GM21825 (cell line): ENCODE measurements at regions not wholly inside any gene's neighbourhood (a gene's known extent, or its start where the extent isn't known, plus 50 kb on each side); places are given as distances from the start of the nearest gene placed in this dataset.

ENCODE experiments used
- ATAC-seq: cut with Tn5 transposase; IDR thresholded peaks from one replicate; pipeline ENCODE4 v1.9.1; 2021; ENCODE audit warnings: mild to moderate bottlenecking, moderate library complexity; ENCODE audit not compliant: unreplicated experiment

DNA sequence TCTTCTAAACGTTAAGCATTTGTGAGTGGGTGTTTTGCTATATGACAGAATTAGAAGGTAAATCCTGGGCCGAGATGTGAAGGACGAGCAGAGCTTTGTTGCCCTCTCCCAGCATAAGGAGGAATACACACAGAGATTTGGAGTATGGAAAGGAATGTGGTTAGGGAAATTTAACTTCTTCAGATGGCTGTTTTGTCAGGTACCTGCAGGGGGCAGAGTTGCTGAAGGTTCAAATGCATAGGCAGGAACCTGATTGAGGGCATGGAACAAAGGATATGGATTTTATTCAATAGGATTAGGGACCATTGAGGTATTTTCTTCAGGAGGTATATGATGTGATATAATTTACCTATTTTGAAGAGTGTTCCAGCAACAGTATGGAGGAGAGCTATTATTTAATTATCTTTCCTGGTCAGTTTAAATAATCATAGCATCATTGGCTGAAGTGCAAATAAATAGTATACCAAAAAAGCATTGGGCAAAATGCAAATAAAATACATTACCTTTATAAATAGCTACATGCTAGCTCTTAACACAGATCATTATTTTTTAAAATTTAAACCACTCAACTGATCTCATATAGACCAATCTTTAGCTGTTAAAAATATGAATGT lies 143.6 kb downstream of the SLIT2 start:
- no peak for ATAC-seq

DNA sequence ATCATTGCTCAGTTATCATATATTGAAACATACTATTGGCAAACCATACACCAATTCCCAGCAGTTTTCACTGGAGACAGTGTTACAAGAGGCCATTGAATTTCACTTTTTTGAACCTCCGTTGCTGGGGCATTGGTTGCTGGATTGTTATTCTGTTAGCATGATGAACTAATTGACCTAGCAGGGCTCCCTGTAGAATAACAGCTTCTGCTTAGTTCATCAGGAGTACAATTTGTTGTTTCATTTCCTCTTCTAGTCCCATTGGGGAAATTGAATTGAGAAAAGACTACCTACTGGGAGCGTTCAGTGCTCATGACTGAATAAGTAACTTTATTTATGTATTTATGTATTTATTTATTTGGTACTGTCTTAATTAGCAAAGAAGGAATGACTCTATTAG lies 151.6 kb downstream of the SLIT2 start:
- ATAC-seq = no peak

DNA sequence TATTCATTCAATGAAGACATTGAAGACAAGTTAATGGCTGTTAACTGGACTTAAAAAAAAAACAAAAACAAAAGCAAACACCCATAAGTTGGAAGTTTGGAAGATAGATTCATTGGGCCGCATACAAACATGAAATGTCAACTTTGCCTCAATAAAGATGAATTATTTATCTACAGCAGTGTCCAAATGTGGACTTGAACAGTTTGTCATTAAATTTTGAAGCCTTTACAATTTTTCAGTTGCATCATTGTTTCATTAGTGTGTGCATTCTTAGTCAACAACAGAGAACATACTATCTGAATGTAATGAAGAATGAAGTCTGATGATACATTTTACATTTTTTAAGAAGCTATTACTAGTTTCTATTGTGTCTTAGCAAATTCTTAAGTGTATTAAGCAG lies 152.1 kb downstream of the SLIT2 start:
- ATAC-seq = no peak

DNA sequence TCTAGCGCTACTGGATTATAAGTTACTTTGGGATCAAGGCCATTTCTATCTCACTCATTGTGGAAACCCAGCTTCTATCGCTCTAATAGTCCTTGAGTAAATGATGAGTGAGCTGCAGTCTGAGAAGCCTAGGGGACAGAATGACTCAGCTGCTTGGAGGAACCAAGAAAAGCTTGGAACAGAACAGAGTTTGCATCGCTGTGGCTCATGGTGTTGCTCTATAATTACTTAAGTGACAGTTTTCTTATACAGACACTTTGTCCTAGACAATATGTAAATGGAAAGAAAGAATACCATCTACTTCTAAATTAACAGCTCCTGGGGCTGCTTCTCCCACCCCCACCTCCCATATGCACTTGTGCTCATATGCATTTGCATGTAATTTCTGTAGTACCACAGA lies 156.9 kb downstream of the SLIT2 start:
- ATAC-seq = no peak

DNA sequence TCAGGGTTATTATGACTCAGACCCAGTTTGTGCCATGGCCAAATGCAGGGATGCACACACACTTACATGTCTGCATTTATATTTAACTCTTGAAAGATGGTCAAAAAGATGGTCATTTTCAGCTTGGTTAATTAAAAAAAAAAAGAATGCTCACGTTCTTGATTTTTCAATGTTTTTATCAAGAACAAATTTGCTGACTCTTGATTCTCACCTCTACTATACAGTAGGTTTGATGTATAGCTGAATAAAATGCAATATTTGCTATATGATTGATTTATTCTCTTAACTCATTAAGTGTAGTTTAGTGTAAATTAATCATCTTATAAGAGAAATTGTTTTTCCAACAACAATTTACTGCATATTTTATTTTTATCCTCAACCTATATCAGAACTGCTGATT lies 160.4 kb downstream of the SLIT2 start:
- no peak for ATAC-seq

DNA sequence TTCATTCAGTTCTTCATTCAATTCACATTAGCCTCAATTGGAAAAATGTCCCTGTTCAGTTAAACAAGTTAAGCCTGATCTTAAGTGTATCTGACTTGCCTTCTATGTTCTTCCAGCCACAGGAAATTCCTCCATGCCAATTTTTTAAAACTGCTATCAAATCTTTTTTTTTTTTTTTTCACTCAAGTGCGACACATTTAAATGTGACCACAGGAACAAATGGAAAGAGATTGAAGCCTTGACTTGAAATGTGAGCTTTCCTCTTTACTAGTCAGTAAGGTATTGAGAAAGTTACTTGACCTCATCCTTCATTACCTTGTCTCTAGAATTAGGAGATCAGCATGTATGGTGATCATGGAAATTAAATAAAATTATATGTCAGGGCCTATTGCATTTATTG lies 165.1 kb downstream of the SLIT2 start:
- ATAC-seq = no peak

DNA sequence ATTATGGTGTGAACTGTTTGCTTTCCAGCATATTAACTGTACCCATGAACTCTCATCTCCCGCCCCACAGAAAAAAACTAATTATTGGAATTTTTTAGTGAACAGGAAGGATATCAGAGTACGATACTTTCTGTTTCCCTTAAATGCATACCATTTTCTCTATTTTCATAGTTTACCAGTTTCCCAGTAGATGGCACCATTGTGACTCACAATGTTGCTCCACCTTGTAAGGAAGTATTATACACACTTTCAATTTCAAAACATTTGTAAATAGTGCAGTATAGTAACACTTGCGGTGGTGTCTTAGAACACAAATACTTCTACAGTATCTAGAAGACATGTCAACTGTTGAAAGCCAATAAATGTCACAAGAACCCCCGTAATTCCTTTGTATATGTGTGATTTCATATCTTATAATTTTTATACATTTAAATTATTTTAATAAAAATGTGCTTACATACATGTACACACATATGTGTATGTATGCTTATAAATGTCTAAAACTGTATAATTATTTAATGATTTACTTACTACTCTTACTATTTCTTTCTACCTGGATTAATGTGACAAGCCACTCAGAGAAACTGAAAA lies 167.3 kb downstream of the SLIT2 start:
- ATAC-seq = peak; percentile 98

DNA sequence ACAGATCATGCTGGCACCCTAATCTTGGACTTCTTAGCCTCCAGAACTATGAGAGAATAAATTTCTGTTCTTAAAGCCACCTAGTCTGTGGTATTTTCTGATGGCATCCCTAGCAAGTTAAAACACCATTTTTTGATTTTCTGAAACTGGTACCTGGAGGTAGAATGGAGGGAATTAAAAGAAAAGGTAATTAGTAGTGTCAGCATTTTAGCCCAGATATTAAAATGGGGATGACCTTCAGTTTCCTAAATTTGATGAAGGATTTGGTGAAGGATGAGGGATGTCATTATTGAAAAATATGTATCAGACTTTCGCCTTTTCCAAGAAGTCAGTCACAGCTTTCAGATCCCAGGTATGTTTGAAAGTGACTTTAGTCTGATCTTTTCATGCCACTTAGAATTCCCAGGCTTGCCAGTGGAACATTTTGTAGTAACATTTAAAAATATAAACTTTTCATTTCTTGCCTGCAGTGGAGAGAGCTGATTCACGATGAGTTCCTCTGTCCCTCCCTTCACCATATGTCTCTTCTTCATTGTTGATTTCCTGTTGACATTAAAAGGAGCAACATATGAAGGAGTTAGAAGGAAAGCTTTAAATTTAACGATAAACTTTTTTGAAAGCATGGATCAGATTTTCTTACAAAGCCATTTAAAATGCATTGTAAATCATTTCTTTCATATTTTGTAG lies 169.4 kb downstream of the SLIT2 start:
- no peak for ATAC-seq

DNA sequence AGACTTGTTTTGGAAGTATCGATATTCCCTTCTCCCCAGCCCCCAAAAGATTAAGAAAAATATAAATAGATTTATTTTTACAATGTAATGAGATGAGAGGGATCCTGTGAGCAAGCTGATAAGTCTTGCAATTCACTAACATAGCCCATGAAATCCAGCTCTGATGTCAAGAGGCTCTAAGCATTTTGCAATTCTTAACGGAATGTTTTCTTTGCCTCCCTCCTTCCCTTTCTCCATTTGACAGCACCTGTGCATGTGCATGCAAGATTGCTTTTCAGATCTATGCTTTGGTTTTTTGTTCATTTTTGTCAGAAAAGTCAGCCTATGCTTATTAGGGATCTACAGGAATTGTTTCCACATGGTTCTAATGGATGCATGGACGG lies 169.9 kb downstream of the SLIT2 start:
- no peak for ATAC-seq

DNA sequence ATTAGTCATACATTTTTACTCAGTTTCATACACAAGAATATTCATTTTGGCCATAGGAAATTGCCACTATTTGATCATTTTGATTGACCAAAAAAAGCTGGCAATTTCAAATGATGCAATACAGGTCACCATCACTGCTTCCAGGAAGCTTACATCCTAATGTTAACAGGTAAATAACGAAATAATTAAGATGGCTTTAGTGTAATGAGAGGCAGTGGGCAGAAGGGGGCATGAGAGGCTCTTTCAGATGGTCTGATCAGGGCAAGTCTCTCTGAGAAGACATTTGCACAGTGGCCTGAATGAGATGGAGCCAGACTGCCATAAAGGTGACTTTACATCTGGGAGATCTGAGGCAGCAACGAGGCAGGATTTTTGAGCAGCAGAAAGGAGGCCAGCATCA lies 170.7 kb downstream of the SLIT2 start:
- peak; percentile 65 for ATAC-seq

DNA sequence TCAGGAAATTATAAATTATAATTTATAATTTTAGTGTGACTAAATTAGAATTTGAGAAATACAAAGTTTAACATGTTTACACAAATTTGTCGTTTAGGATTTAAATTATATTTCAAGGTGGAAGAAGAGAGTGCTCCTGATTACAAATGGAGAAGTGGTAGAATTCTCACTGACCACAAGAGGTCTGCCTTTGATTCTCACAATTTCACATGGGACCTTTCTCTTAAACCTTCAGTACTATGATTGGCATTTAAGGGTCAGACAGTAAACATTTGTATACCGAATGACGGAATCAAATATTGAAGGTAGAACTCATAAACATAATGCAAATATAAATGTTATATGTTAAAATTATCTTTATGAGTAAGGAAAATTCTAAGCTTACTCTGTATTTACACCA lies 171.7 kb downstream of the SLIT2 start:
- no peak for ATAC-seq

DNA sequence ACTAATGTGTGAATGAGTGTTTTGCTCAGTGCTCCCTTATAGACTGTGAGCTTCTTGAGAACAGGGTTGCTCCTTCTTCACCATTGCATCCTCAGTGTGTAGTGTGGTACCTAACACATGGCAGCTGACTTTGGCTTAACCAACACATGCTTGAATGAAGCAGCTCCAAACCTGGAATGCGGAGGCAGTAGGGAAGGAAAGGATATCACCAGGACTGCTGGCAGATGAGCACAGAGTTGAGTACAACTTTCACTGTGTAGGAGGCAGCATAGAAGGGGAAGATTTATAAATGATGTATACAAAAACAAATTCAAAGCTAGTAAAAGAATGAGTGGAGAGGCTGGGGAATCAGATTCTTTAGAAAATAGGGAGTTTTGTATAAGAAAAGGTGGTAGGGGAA lies 174.3 kb downstream of the SLIT2 start:
- no peak for ATAC-seq

DNA sequence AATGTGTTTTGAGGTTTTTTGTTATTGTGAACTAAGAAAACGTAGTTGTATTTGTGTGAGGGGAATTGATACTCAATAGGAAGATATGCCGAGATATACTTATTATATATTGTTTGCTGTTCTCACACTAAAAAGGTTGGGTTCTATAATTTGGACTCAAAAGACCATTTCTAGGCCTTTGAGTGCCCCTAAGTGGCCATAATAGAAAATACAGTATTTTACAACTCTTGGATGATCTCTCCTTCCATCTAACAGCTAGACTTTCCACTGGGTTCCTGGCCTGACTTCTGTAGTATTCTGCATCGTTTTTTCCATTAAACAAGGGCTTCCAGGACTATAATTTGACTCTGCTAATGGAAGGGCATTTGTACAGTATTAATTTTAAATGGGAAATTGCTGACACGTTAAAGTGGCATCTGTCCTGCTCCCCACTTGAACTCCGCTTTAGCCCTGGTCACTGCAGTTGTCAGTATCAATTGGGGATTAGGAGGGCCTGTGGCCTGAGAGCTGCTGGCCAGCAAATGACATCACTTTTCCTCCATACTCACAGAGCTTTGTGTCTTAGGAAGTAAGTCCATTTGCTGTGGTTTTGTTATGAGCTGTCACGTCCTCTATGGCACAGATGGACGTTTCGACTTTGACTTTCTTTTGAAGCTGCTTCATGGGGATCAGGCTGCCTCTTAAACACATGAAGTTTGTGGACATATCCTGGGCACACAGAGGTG lies 176.9 kb downstream of the SLIT2 start:
- ATAC-seq = no peak

DNA sequence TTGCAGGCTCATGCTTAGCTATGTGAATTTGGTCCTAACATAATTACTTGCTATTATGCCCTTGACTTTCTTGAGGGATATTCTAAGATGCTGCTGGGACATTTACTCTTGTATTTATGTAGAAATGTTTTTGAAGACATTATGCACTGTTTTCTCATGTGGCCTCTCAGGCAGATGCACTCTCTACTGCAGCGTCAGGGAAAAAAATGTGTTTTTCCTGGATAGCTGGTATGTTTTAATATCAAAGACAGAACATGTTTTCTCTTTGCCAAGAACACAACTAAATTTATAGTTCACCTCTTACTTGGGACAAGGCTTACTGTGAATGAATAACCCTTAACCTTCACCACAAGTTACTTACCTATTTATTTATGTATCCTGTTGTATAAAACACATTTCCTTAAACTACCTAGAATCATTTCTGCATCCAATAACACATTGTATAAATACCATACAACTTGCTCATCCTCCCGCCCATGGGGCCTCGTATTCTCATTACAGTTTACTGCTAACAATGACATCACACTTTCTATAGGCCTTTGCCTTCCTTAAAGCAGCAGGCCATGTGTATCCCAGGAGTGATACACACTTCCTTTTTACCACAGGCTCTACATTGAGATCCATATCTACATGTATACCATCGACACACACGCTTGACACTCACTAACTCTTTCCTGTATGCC lies 178.7 kb downstream of the SLIT2 start:
- no peak for ATAC-seq

DNA sequence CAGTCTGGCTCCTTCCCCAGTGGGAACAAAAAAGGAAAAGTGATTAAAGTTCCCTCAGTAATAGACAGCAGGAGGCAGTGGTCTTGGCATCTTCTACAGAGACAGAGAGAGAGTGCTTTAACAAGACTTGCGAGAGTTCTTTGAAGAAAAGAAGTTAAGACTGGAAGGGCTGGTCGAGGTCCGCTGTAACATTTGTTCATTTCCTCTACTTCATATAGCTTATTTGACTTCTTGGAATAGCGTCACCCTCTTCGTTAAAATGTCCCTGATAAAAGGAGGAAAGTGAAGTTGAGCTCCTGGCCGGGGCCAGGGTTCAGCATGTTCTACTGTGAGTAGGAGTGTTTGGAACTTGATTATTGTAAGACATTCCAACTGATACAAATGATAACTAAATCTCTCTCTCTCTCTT lies 179.8 kb downstream of the SLIT2 start:
- ATAC-seq = no peak

DNA sequence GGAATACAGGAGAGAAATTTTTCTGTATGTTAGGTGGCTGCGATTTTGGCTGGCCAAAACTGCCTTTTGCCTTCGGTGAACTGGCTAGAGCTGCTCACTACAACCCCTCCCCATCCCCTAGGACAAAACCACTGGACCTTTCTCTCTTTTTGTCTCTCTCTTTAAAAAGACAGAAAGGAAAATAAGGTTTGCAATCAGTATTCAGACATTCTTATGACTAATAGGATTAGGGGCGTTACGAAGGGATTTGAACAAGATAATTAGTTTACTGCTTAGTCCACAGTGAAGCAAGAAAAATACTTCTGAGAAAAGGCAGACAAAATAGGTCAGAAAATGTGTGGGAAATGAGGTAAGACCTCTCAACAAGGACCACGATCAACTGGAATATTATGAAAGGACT lies 180.4 kb downstream of the SLIT2 start:
- no peak for ATAC-seq

DNA sequence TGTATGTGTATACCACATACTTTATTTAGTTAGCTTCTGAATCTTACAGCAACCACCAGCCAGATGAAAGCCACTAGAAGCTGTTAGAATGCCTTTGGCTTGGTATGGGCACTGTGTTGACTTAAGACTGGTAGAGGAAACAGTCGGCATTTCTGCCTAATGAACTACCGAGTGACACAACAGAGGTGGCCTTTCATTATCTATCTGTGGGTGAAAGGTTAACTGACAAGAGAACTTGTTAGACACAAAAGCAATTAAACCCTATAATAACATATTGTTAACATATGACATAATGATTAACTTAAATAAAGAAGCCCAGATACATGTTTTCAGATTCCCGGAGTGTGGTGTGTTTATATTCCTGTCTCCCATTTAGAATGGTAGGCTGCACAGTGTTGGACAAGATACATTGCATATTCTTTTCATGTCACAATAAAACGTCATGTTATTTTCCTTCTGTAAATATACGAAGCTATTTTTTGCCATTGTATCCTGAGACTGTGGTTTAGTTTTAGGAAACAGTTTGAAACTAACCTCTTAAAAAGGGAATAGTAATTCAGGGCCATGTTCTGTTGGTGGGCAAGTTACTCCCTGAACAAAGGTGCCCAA lies 181.5 kb downstream of the SLIT2 start:
- ATAC-seq = no peak

DNA sequence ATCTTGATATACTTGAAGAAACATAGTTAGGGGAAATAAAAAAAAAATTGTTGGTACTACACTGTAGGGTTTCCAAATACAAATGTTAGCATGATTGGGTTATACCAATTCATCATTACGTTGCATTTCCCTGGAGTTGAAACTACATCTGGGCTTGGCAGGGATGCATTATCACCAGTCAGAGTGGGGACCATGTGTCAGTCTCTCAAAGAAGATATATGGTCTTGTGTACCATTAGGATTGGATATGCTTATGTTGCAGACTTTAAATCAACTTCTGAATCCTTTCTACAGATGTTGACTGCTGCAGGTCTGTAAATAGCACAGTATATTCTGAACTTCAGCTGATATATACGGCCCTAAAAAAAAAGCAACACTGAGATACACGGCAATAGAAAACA lies 188.5 kb downstream of the SLIT2 start:
- ATAC-seq = no peak

DNA sequence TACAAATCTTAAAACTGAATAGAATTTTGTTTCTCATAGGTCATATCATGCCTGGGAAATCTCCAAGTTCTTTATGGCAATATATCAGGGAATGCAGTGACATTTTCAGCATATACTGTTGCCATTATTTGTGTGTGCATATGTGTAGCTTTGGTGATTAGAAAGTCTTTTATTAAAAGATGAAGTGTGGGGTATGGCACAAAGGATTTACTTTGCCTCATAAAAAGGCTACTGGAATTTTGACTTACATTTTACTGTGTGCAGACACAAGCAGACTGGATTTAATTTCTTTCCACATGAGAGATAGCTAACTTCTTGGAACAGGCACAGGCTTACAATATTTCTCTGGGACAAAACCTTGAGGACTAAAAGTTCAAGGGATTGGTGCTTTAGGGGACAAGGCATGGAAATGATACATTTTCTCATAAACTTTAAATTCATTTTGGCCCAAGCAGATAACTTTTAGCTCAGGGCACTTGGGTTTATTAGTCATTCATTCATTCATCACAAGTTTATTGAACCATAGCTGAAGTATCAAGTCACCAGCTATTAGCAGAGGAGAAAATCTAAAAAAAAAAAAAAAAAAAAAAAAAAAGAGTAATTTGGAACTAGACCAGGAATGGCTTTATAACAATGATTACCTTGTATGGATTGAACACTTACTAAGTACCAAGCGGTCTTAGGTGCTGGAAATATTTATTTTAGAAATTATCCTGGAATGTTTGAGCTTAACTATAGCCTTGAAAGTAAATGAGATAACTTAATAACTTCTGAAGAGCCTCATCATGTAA lies 191.5 kb downstream of the SLIT2 start:
- no peak for ATAC-seq
